ENCODE measurements at regions not wholly inside any gene's neighbourhood (a gene's known extent, or its start where the extent isn't known, plus 50 kb on each side); places are given as distances from the start of the nearest gene placed in this dataset.

DNA sequence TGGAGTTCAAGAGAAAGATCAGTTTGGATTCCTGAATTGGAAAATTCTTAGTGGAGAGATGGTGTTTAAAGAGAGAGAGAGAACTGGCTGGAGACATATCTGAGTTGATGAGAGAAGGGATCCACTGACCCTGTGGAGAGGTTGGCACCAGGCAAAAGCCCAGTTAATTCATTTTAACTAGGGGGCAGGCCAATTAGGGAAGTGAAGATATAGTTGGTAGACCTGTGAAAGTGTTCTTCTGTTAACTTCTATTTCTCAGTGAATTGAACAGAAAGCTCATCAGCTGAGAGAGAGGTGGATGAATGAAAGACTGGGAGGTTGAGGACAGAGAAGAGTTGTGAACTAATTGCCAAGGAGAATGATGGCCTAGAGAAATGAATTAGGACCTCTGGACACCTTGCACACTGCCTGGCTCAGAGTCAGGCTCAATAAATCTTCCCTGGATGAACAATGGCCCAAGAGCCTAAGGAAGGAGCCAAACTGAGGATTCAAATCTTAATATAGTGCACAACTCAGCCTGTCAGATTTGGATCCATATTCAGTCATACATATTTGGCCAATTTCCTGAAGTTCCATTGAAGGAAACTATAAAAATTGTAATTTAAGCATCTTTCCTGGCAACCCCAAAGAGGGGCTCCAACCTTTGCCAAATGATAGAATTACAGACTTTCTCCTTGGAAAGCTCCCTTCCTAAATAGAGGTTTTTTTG, 82.2 kb upstream of the RMDN2 start:
- ChIA-PET POLR2A (no interaction called here), CTCF (interaction anchor here (0.7 kb wide), 1 partner anchor 521 kb away, joined by 6 read pairs; no protein-coding TSS in a partner anchor)
- TF ChIP-seq, protein P1, sequence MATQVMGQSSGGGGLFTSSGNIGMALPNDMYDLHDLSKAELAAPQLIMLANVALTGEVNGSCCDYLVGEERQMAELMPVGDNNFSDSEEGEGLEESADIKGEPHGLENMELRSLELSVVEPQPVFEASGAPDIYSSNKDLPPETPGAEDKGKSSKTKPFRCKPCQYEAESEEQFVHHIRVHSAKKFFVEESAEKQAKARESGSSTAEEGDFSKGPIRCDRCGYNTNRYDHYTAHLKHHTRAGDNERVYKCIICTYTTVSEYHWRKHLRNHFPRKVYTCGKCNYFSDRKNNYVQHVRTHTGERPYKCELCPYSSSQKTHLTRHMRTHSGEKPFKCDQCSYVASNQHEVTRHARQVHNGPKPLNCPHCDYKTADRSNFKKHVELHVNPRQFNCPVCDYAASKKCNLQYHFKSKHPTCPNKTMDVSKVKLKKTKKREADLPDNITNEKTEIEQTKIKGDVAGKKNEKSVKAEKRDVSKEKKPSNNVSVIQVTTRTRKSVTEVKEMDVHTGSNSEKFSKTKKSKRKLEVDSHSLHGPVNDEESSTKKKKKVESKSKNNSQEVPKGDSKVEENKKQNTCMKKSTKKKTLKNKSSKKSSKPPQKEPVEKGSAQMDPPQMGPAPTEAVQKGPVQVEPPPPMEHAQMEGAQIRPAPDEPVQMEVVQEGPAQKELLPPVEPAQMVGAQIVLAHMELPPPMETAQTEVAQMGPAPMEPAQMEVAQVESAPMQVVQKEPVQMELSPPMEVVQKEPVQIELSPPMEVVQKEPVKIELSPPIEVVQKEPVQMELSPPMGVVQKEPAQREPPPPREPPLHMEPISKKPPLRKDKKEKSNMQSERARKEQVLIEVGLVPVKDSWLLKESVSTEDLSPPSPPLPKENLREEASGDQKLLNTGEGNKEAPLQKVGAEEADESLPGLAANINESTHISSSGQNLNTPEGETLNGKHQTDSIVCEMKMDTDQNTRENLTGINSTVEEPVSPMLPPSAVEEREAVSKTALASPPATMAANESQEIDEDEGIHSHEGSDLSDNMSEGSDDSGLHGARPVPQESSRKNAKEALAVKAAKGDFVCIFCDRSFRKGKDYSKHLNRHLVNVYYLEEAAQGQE (IDR thresholded peaks at IDR 0.05; ENCODE audit: insufficient read depth in 1 of 2, low read depth in 2 of 2, low read length in 1 of 2), result no peak
- no peak for TF ChIP-seq POLR2AphosphoS5 (IDR thresholded peaks at IDR 0.05; ENCODE audit: low read depth, low read length)
- TF ChIP-seq TCF7L2 (IDR thresholded peaks at IDR 0.05; ENCODE audit: low read depth, low read length), result no peak
- no peak for TF ChIP-seq SIN3A (IDR thresholded peaks at IDR 0.05; ENCODE audit: borderline replicate concordance, insufficient read depth, low read depth, low read length)
- TF ChIP-seq, protein P2, sequence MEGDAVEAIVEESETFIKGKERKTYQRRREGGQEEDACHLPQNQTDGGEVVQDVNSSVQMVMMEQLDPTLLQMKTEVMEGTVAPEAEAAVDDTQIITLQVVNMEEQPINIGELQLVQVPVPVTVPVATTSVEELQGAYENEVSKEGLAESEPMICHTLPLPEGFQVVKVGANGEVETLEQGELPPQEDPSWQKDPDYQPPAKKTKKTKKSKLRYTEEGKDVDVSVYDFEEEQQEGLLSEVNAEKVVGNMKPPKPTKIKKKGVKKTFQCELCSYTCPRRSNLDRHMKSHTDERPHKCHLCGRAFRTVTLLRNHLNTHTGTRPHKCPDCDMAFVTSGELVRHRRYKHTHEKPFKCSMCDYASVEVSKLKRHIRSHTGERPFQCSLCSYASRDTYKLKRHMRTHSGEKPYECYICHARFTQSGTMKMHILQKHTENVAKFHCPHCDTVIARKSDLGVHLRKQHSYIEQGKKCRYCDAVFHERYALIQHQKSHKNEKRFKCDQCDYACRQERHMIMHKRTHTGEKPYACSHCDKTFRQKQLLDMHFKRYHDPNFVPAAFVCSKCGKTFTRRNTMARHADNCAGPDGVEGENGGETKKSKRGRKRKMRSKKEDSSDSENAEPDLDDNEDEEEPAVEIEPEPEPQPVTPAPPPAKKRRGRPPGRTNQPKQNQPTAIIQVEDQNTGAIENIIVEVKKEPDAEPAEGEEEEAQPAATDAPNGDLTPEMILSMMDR (IDR thresholded peaks at IDR 0.05), result no peak
- no peak for ATAC-seq
- peaks cover 12% of the 10 kb centered on the region for H3K27me3 ChIP-seq (ENCODE audit: control insufficient read depth, insufficient read depth, low read length)
- no peak overlapping the region for H3K4me3 ChIP-seq (ENCODE audit: low read depth in 2 of 2, low read length in 2 of 2)
- H3K36me3 ChIP-seq (ENCODE audit: control insufficient read depth, insufficient read depth, low read length), result no peaks in the 10 kb centered on the region
- in situ Hi-C loops (cut with HindIII; ENCODE audit: low pct_unique_long_range_greater_than_20kb, low sequenced_read_pairs), result no loop called here
- no peaks in the 10 kb centered on the region for H3K4me1 ChIP-seq (ENCODE audit: control insufficient read depth, insufficient read depth, low read length)
- no TSS peak for BruUV-seq (replicated peaks)
- no peak for DNase-seq (ENCODE audit: low read depth, low spot score)
- no peaks in the 10 kb centered on the region for H3K9me3 ChIP-seq (ENCODE audit: control insufficient read depth, insufficient read depth, low read depth, low read length)
- intact Hi-C loops (cut with micrococcal nuclease; ENCODE audit: unreplicated experiment), result no loop called here
- H3K27ac ChIP-seq (ENCODE audit: low read length), result no peak overlapping the region

DNA sequence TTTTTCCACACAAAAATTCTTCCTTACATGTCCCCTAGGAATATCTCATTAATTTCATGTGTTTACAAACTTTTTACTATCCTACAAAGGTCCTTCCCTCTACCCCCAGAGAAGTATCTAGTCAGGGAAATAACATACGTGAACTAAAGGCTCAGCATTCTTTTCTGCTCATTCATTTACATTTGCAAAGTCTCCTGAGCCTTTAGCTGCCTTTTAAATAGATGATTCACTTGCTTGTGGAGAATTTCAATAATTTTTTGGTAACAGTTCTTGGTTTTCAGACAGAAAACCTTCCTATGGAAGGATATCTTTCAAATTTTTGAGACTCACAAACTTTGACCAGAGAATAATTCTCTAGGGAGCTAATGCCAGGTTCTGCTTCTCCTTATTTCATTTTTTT, 81.5 kb upstream of the RMDN2 start:
- Histone ChIP-seq H3K27me3 (ENCODE audit: control insufficient read depth, insufficient read depth, low read length) (peaks cover 13% of the 10 kb centered on the region), H3K27ac (ENCODE audit: low read length) (no peak overlapping the region), H3K9me3 (ENCODE audit: control insufficient read depth, insufficient read depth, low read depth, low read length) (no peaks in the 10 kb centered on the region), H3K4me1 (ENCODE audit: control insufficient read depth, insufficient read depth, low read length) (no peaks in the 10 kb centered on the region), H3K4me3 (ENCODE audit: low read depth in 2 of 2, low read length in 2 of 2) (no peak overlapping the region), H3K36me3 (ENCODE audit: control insufficient read depth, insufficient read depth, low read length) (no peaks in the 10 kb centered on the region)
- DNase-seq (ENCODE audit: low read depth, low spot score), result no peak
- ChIA-PET POLR2A (no interaction called here), CTCF (no interaction called here)
- in situ Hi-C loops (cut with HindIII; ENCODE audit: low pct_unique_long_range_greater_than_20kb, low sequenced_read_pairs) (no loop called here), intact Hi-C loops (cut with micrococcal nuclease; ENCODE audit: unreplicated experiment) (no loop called here)
- TF ChIP-seq, protein P1 (IDR thresholded peaks at IDR 0.05; ENCODE audit: insufficient read depth in 1 of 2, low read depth in 2 of 2, low read length in 1 of 2), result no peak
- TF ChIP-seq, protein P2 (IDR thresholded peaks at IDR 0.05), result no peak
- TF ChIP-seq TCF7L2 (IDR thresholded peaks at IDR 0.05; ENCODE audit: low read depth, low read length) (no peak), POLR2AphosphoS5 (IDR thresholded peaks at IDR 0.05; ENCODE audit: low read depth, low read length) (no peak), SIN3A (IDR thresholded peaks at IDR 0.05; ENCODE audit: borderline replicate concordance, insufficient read depth, low read depth, low read length) (no peak)
- no TSS peak for BruUV-seq (replicated peaks)
- ATAC-seq, result no peak
